ENCODE measurements at regions not wholly inside any gene's neighbourhood (a gene's known extent, or its start where the extent isn't known, plus 50 kb on each side); places are given as distances from the start of the nearest gene placed in this dataset.

- Histone ChIP-seq H3K36me3 (ENCODE audit: control insufficient read depth, insufficient read depth, low read length) (no peaks in the 10 kb centered on the region), H3K27me3 (ENCODE audit: control insufficient read depth, insufficient read depth, low read length) (no peaks in the 10 kb centered on the region), H3K4me1 (ENCODE audit: control insufficient read depth, insufficient read depth, low read length) (no peaks in the 10 kb centered on the region), H3K4me3 (ENCODE audit: low read length) (no peak overlapping the region), H3K9me3 (replicated peaks; ENCODE audit: control insufficient read depth, low read depth, low read length) (no peaks in the 10 kb centered on the region), H3K27ac (ENCODE audit: low read length) (no peak overlapping the region)
- WGBS (ENCODE audit: insufficient coverage), result no CpG with 5 or more reads among the region's 1 CpG
- DNase-seq, result no peak
These were observed 620.3 kb upstream of the PLXNA2 start for GRCh38 chr1:208864366-208864965.

- no CpG with 5 or more reads among the region's 3 CpGs for WGBS (ENCODE audit: insufficient coverage)
- H3K27ac ChIP-seq (ENCODE audit: low read length), result no peak overlapping the region
- H3K27me3 ChIP-seq (ENCODE audit: control insufficient read depth, insufficient read depth, low read length), result no peaks in the 10 kb centered on the region
- H3K9me3 ChIP-seq (replicated peaks; ENCODE audit: control insufficient read depth, low read depth, low read length), result no peaks in the 10 kb centered on the region
- peak; percentile 66 for DNase-seq
- no peaks in the 10 kb centered on the region for H3K4me1 ChIP-seq (ENCODE audit: control insufficient read depth, insufficient read depth, low read length)
- H3K4me3 ChIP-seq (ENCODE audit: low read length), result no peak overlapping the region
- H3K36me3 ChIP-seq (ENCODE audit: control insufficient read depth, insufficient read depth, low read length), result no peaks in the 10 kb centered on the region
These were observed 622.3 kb upstream of the PLXNA2 start for GRCh38 chr1:208866386-208866955.

GRCh38 chr1:208868554-208868953 lies 624.4 kb upstream of the PLXNA2 start:
- WGBS (ENCODE audit: insufficient coverage), result no CpG with 5 or more reads among the region's 2 CpGs
- H3K27ac ChIP-seq (ENCODE audit: low read length), result no peak overlapping the region
- H3K4me1 ChIP-seq (ENCODE audit: control insufficient read depth, insufficient read depth, low read length), result no peaks in the 10 kb centered on the region
- H3K27me3 ChIP-seq (ENCODE audit: control insufficient read depth, insufficient read depth, low read length), result no peaks in the 10 kb centered on the region
- no peaks in the 10 kb centered on the region for H3K36me3 ChIP-seq (ENCODE audit: control insufficient read depth, insufficient read depth, low read length)
- no peak for DNase-seq
- no peak overlapping the region for H3K4me3 ChIP-seq (ENCODE audit: low read length)
- H3K9me3 ChIP-seq (replicated peaks; ENCODE audit: control insufficient read depth, low read depth, low read length), result no peaks in the 10 kb centered on the region

- no peak overlapping the region for H3K27ac ChIP-seq (ENCODE audit: low read length)
These were observed 630.7 kb upstream of the PLXNA2 start for GRCh38 chr1:208874915-208875314.

GRCh38 chr1:208879022-208879421 lies 634.8 kb upstream of the PLXNA2 start:
- Histone ChIP-seq H3K27me3 (ENCODE audit: control insufficient read depth, insufficient read depth, low read length) (no peaks in the 10 kb centered on the region), H3K36me3 (ENCODE audit: control insufficient read depth, insufficient read depth, low read length) (no peaks in the 10 kb centered on the region), H3K27ac (ENCODE audit: low read length) (no peak overlapping the region), H3K4me1 (ENCODE audit: control insufficient read depth, insufficient read depth, low read length) (no peaks in the 10 kb centered on the region), H3K9me3 (replicated peaks; ENCODE audit: control insufficient read depth, low read depth, low read length) (no peaks in the 10 kb centered on the region), H3K4me3 (ENCODE audit: low read length) (no peak overlapping the region)
- DNase-seq, result no peak
- no CpG with 5 or more reads among the region's 3 CpGs for WGBS (ENCODE audit: insufficient coverage)

More at GRCh38 chr1:208874915-208875314, 630.7 kb upstream of the PLXNA2 start:
- no peaks in the 10 kb centered on the region for H3K27me3 ChIP-seq (ENCODE audit: control insufficient read depth, insufficient read depth, low read length)
- H3K36me3 ChIP-seq (ENCODE audit: control insufficient read depth, insufficient read depth, low read length), result no peaks in the 10 kb centered on the region
- H3K9me3 ChIP-seq (replicated peaks; ENCODE audit: control insufficient read depth, low read depth, low read length), result no peaks in the 10 kb centered on the region
- H3K4me1 ChIP-seq (ENCODE audit: control insufficient read depth, insufficient read depth, low read length), result no peaks in the 10 kb centered on the region
- H3K4me3 ChIP-seq (ENCODE audit: low read length), result no peak overlapping the region
- WGBS (ENCODE audit: insufficient coverage), result 22% methylated on average over 1 of the region's 1 CpG
- no peak for DNase-seq

GRCh38 chr1:208880433-208881100 lies 636.4 kb upstream of the PLXNA2 start:
- H3K36me3 ChIP-seq (ENCODE audit: control insufficient read depth, insufficient read depth, low read length), result no peaks in the 10 kb centered on the region
- whole genome bisulfite sequencing (ENCODE audit: insufficient coverage), result 49% methylated on average over 2 of the region's 2 CpGs
- DNase-seq, result no peak
- H3K4me1 ChIP-seq (ENCODE audit: control insufficient read depth, insufficient read depth, low read length), result no peaks in the 10 kb centered on the region
- H3K27ac ChIP-seq (ENCODE audit: low read length), result no peak overlapping the region
- H3K4me3 ChIP-seq (ENCODE audit: low read length), result no peak overlapping the region
- H3K27me3 ChIP-seq (ENCODE audit: control insufficient read depth, insufficient read depth, low read length), result no peaks in the 10 kb centered on the region
- no peaks in the 10 kb centered on the region for H3K9me3 ChIP-seq (replicated peaks; ENCODE audit: control insufficient read depth, low read depth, low read length)

GRCh38 chr1:208885060-208885459 lies 640.9 kb upstream of the PLXNA2 start:
- no peak overlapping the region for H3K4me3 ChIP-seq (ENCODE audit: low read length)
- no CpG with 5 or more reads among the region's 1 CpG for WGBS (ENCODE audit: insufficient coverage)
- H3K4me1 ChIP-seq (ENCODE audit: control insufficient read depth, insufficient read depth, low read length), result no peaks in the 10 kb centered on the region
- no peak overlapping the region for H3K27ac ChIP-seq (ENCODE audit: low read length)
- H3K9me3 ChIP-seq (replicated peaks; ENCODE audit: control insufficient read depth, low read depth, low read length), result no peaks in the 10 kb centered on the region
- H3K27me3 ChIP-seq (ENCODE audit: control insufficient read depth, insufficient read depth, low read length), result no peaks in the 10 kb centered on the region
- no peak for DNase-seq
- H3K36me3 ChIP-seq (ENCODE audit: control insufficient read depth, insufficient read depth, low read length), result no peaks in the 10 kb centered on the region

- DNase-seq, result no peak
- no peaks in the 10 kb centered on the region for H3K4me1 ChIP-seq (ENCODE audit: control insufficient read depth, insufficient read depth, low read length)
- H3K27ac ChIP-seq (ENCODE audit: low read length), result no peak overlapping the region
- H3K4me3 ChIP-seq (ENCODE audit: low read length), result no peak overlapping the region
- no peaks in the 10 kb centered on the region for H3K27me3 ChIP-seq (ENCODE audit: control insufficient read depth, insufficient read depth, low read length)
- H3K36me3 ChIP-seq (ENCODE audit: control insufficient read depth, insufficient read depth, low read length), result no peaks in the 10 kb centered on the region
- no peaks in the 10 kb centered on the region for H3K9me3 ChIP-seq (replicated peaks; ENCODE audit: control insufficient read depth, low read depth, low read length)
- WGBS (ENCODE audit: insufficient coverage), result 63% methylated on average over 1 of the region's 4 CpGs
These were observed 641.5 kb upstream of the PLXNA2 start for GRCh38 chr1:208885650-208886049.

- no peak for DNase-seq
- Histone ChIP-seq H3K27me3 (ENCODE audit: control insufficient read depth, insufficient read depth, low read length) (no peaks in the 10 kb centered on the region), H3K36me3 (ENCODE audit: control insufficient read depth, insufficient read depth, low read length) (no peaks in the 10 kb centered on the region), H3K4me3 (ENCODE audit: low read length) (no peak overlapping the region), H3K9me3 (replicated peaks; ENCODE audit: control insufficient read depth, low read depth, low read length) (no peaks in the 10 kb centered on the region), H3K4me1 (ENCODE audit: control insufficient read depth, insufficient read depth, low read length) (no peaks in the 10 kb centered on the region), H3K27ac (ENCODE audit: low read length) (no peak overlapping the region)
- WGBS (ENCODE audit: insufficient coverage), result no CpG with 5 or more reads among the region's 2 CpGs
These were observed 644.2 kb upstream of the PLXNA2 start for GRCh38 chr1:208888376-208888775.

GRCh38 chr1:208892147-208892546 lies 648.0 kb upstream of the PLXNA2 start:
- H3K36me3 ChIP-seq (ENCODE audit: control insufficient read depth, insufficient read depth, low read length), result no peaks in the 10 kb centered on the region
- no peaks in the 10 kb centered on the region for H3K9me3 ChIP-seq (replicated peaks; ENCODE audit: control insufficient read depth, low read depth, low read length)
- H3K4me1 ChIP-seq (ENCODE audit: control insufficient read depth, insufficient read depth, low read length), result no peaks in the 10 kb centered on the region
- H3K4me3 ChIP-seq (ENCODE audit: low read length), result no peak overlapping the region
- DNase-seq, result no peak
- WGBS (ENCODE audit: insufficient coverage), result no CpG with 5 or more reads among the region's 6 CpGs
- no peak overlapping the region for H3K27ac ChIP-seq (ENCODE audit: low read length)
- H3K27me3 ChIP-seq (ENCODE audit: control insufficient read depth, insufficient read depth, low read length), result no peaks in the 10 kb centered on the region
